H9 (cell line): ENCODE measurements at regions not wholly inside any gene's neighbourhood (a gene's known extent, or its start where the extent isn't known, plus 50 kb on each side); places are given as distances from the start of the nearest gene placed in this dataset.

ENCODE experiments used
- DNase-seq: peaks from one replicate; pipeline ENCODE4 v3.0.0-alpha.2; 2017
- H2AFZ ChIP-seq: one replicate; pipeline ENCODE4 v1.6.1; 2013; ENCODE audit warnings: mild to moderate bottlenecking, low read length, control low read depth, moderate library complexity
- H2AK5ac ChIP-seq: 2 replicates; pipeline ENCODE4 v1.6.1; 2013; ENCODE audit warnings: low read length, control low read depth, mixed read lengths; ENCODE audit not compliant: insufficient read length
- H2BK120ac ChIP-seq: one replicate; pipeline ENCODE4 v1.6.1; 2013; ENCODE audit warnings: low read depth, mild to moderate bottlenecking, low read length, control low read depth, inconsistent platforms; ENCODE audit not compliant: poor library complexity, severe bottlenecking
- H2BK12ac ChIP-seq: 2 replicates; pipeline ENCODE4 v1.6.1; 2013; ENCODE audit warnings: low read length, control low read depth, mixed read lengths, low read depth; ENCODE audit not compliant: insufficient read length
- H2BK15ac ChIP-seq: 2 replicates; pipeline ENCODE4 v1.6.1; 2013; ENCODE audit warnings: low read depth, low read length, control low read depth
- H2BK20ac ChIP-seq: one replicate; pipeline ENCODE4 v1.6.1; 2013; ENCODE audit warnings: low read depth, mild to moderate bottlenecking, low read length, control low read depth, inconsistent platforms; ENCODE audit not compliant: poor library complexity, severe bottlenecking
- H2BK5ac ChIP-seq: 2 replicates; pipeline ENCODE4 v1.6.1; 2013; ENCODE audit warnings: low read length, control low read depth, mixed read lengths; ENCODE audit not compliant: insufficient read length
- H3K14ac ChIP-seq: 2 replicates; pipeline ENCODE4 v1.6.1; 2013; ENCODE audit warnings: low read length, control low read depth; ENCODE audit not compliant: insufficient read depth
- H3K18ac ChIP-seq: 2 replicates; pipeline ENCODE4 v1.6.1; 2013; ENCODE audit warnings: low read depth, mild to moderate bottlenecking, mixed read lengths, low read length, control low read depth; ENCODE audit not compliant: insufficient read length
- H3K23ac ChIP-seq: 2 replicates; pipeline ENCODE4 v1.6.1; 2013; ENCODE audit warnings: low read length, control low read depth, mixed read lengths, low read depth; ENCODE audit not compliant: insufficient read length
- H3K23me2 ChIP-seq: 2 replicates; pipeline ENCODE4 v1.6.1; 2013; ENCODE audit warnings: low read depth, mild to moderate bottlenecking, mixed read lengths, low read length, control low read depth; ENCODE audit not compliant: insufficient read length, poor library complexity, severe bottlenecking
- H3K27ac ChIP-seq: 2 replicates; pipeline ENCODE4 v1.5.1; 2013; ENCODE audit warnings: low read length, control low read depth, mixed read lengths, low read depth; ENCODE audit not compliant: insufficient read length
- H3K27me3 ChIP-seq: 2 replicates; pipeline ENCODE4 v1.6.1; 2013; ENCODE audit warnings: low read length, control low read depth, inconsistent platforms; ENCODE audit not compliant: insufficient read depth
- H3K4ac ChIP-seq: 2 replicates; pipeline ENCODE4 v1.6.1; 2013; ENCODE audit warnings: low read depth, mild to moderate bottlenecking, control low read depth, inconsistent platforms, low read length, moderate library complexity
- H3K4me1 ChIP-seq: 2 replicates; pipeline ENCODE4 v1.6.1; 2013; ENCODE audit warnings: low read length, control low read depth, inconsistent platforms; ENCODE audit not compliant: insufficient read depth
- H3K4me2 ChIP-seq: 2 replicates; pipeline ENCODE4 v1.6.1; 2013; ENCODE audit warnings: low read length, control low read depth, mixed read lengths; ENCODE audit not compliant: insufficient read length, insufficient read depth
- H3K56ac ChIP-seq: 2 replicates; pipeline ENCODE4 v1.6.1; 2013; ENCODE audit warnings: low read depth, mild to moderate bottlenecking, mixed read lengths, low read length, control low read depth; ENCODE audit not compliant: insufficient read length
- H3K79me1 ChIP-seq: 2 replicates; pipeline ENCODE4 v1.6.1; 2013; ENCODE audit warnings: low read depth, mild to moderate bottlenecking, moderate library complexity, low read length, control low read depth, inconsistent platforms; ENCODE audit not compliant: insufficient read depth, poor library complexity, severe bottlenecking
- H3K79me2 ChIP-seq: 2 replicates; pipeline ENCODE4 v1.6.1; 2013; ENCODE audit warnings: low read length, control low read depth, inconsistent platforms; ENCODE audit not compliant: insufficient read depth
- H3K9ac ChIP-seq: 2 replicates; pipeline ENCODE4 v1.6.1; 2013; ENCODE audit warnings: low read length, control low read depth, mixed read lengths; ENCODE audit not compliant: insufficient read length; ENCODE audit errors: extremely low read depth
- H3K9me3 ChIP-seq: one replicate; pipeline ENCODE4 v1.6.1; 2013; ENCODE audit warnings: low read depth, low read length, inconsistent platforms; ENCODE audit not compliant: control insufficient read depth
- H3T11ph ChIP-seq: one replicate; pipeline ENCODE4 v1.6.1; 2013; ENCODE audit warnings: mild to moderate bottlenecking, low read length, control low read depth, inconsistent platforms
- H4K20me1 ChIP-seq: one replicate; pipeline ENCODE4 v1.6.1; 2013; ENCODE audit not compliant: control insufficient read depth, insufficient read length, insufficient read depth
- H4K5ac ChIP-seq: 2 replicates; pipeline ENCODE4 v1.6.1; 2013; ENCODE audit warnings: low read depth, mild to moderate bottlenecking, mixed read lengths, low read length, control low read depth; ENCODE audit not compliant: insufficient read length
- H4K8ac ChIP-seq: replicated peaks from 2 replicates; pipeline ENCODE4 v1.6.1; 2013; ENCODE audit warnings: low read length, control low read depth, mixed read lengths, low read depth; ENCODE audit not compliant: insufficient read length
- H4K91ac ChIP-seq: 2 replicates; pipeline ENCODE4 v1.6.1; 2013; ENCODE audit warnings: low read depth, mild to moderate bottlenecking, moderate library complexity, mixed read lengths, low read length, control low read depth; ENCODE audit not compliant: insufficient read length
- H3K27ac Mint-ChIP-seq, 3 experiments: 2 replicates in 2 of 3; 3 replicates in 1 of 3; pipeline ENCODE4 v1.8.0; 2020 to 2021; ENCODE audit warnings: mixed read lengths in 3 of 3, mild to moderate bottlenecking in 1 of 3, moderate library complexity in 1 of 3
- H3K27me3 Mint-ChIP-seq: 2 replicates; pipeline ENCODE4 v1.8.0; 2021; ENCODE audit warnings: low read depth, mild to moderate bottlenecking, moderate library complexity, mixed read lengths
- H3K36me3 Mint-ChIP-seq, 3 experiments: 2 replicates in 2 of 3; 3 replicates in 1 of 3; pipeline ENCODE4 v1.8.0; 2020 to 2021; ENCODE audit warnings: low read depth in 3 of 3, mixed read lengths in 3 of 3; ENCODE audit not compliant: insufficient read depth in 1 of 3
- H3K4me1 Mint-ChIP-seq, 2 experiments: 2 replicates each; pipeline ENCODE4 v1.8.0; 2020; ENCODE audit warnings: mixed read lengths in 2 of 2
- H3K4me3 Mint-ChIP-seq, 2 experiments: 2 replicates in 1 of 2; 3 replicates in 1 of 2; pipeline ENCODE4 v1.8.0; 2020 to 2021; ENCODE audit warnings: mild to moderate bottlenecking in 2 of 2, mixed read lengths in 2 of 2, moderate library complexity in 1 of 2
- H3K9me3 Mint-ChIP-seq, 2 experiments: 2 replicates in 1 of 2; 3 replicates in 1 of 2; pipeline ENCODE4 v1.8.0; 2020; ENCODE audit warnings: mild to moderate bottlenecking in 2 of 2, mixed read lengths in 2 of 2, moderate library complexity in 1 of 2
- WGBS: extraction: QIAGEN DNeasy Blood & Tissue Kit; methylation state at CpG from one replicate; pipeline ENCODE4 v1.1.7; 2013; ENCODE audit warnings: missing lambda C conversion rate, low lambda C conversion rate, mixed read lengths; ENCODE audit not compliant: insufficient read length; ENCODE audit errors: extremely low coverage; 5-methylcytosine and 5-hydroxymethylcytosine counted together
- TF ChIP-seq, protein P1 (sequence below): fragments of 200-600 bp; sonication (generic); conservative IDR thresholded peaks from 3 replicates; pipeline ENCODE4 v1.8.0; 2021; ENCODE audit warnings: antibody characterized with exemption, mild to moderate bottlenecking

DNA sequence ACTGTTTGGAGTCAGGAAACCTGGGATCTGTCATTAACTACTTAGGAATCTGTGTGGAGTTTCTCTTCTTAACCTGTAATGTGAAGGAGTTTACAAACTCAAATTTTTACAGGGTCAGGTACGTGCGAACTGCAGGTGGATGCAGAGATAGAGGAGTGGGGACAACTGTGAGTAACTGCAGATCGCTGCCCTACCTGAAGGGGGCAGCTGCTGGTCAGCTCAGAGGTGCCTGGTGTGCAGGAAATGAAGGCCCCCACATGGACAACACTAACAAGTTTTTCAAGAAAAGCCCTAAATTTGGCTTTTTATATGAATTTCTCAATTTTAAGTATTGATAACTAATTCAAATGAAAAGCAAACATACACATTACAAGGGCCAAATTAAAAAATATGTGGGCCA, 380.0 kb downstream of the REEP3 start:
- Histone ChIP-seq H3K27ac (no peak overlapping the region), H4K5ac (no peak overlapping the region), H3K79me1 (no peaks in the 10 kb centered on the region), H2AFZ (no peak overlapping the region), H3K23ac (no peak overlapping the region), H3K23me2 (no peaks in the 10 kb centered on the region), H2BK15ac (no peak overlapping the region), H3K79me2 (no peaks in the 10 kb centered on the region), H2BK12ac (no peak overlapping the region), H2AK5ac (no peak overlapping the region), H3K56ac (no peak overlapping the region), H3T11ph (no peak overlapping the region), H3K14ac (no peak overlapping the region), H3K9ac (no peak overlapping the region), H4K20me1 (no peaks in the 10 kb centered on the region), H3K4me2 (no peak overlapping the region), H2BK20ac (no peak overlapping the region), H3K9me3 (no peaks in the 10 kb centered on the region), H3K4ac (no peak overlapping the region), H3K27me3 (no peaks in the 10 kb centered on the region), H2BK5ac (no peak overlapping the region), H3K18ac (no peak overlapping the region), H4K91ac (no peak overlapping the region), H4K8ac (no peak overlapping the region), H3K4me1 (peaks cover 4% of the 10 kb centered on the region; the same call in 1 of the 2 replicates), H2BK120ac (no peak overlapping the region)
- Mint-ChIP-seq H3K27me3 (no peaks in the 10 kb centered on the region), H3K27ac (no peak overlapping the region), H3K36me3 (peaks cover 0 to 6% (median 0%) of the 10 kb centered on the region in 3 experiments; a peak in 1 of 7 replicates), H3K4me3 (no peak overlapping the region), H3K4me1 (peaks cover 7 to 8% of the 10 kb centered on the region in 2 experiments), H3K9me3 (peaks cover 0 to 4% of the 10 kb centered on the region in 2 experiments; a peak in 1 of 5 replicates)
- no CpG with 5 or more reads among the region's 3 CpGs for WGBS
- DNase-seq = peak; percentile 50
- TF ChIP-seq, protein P1, sequence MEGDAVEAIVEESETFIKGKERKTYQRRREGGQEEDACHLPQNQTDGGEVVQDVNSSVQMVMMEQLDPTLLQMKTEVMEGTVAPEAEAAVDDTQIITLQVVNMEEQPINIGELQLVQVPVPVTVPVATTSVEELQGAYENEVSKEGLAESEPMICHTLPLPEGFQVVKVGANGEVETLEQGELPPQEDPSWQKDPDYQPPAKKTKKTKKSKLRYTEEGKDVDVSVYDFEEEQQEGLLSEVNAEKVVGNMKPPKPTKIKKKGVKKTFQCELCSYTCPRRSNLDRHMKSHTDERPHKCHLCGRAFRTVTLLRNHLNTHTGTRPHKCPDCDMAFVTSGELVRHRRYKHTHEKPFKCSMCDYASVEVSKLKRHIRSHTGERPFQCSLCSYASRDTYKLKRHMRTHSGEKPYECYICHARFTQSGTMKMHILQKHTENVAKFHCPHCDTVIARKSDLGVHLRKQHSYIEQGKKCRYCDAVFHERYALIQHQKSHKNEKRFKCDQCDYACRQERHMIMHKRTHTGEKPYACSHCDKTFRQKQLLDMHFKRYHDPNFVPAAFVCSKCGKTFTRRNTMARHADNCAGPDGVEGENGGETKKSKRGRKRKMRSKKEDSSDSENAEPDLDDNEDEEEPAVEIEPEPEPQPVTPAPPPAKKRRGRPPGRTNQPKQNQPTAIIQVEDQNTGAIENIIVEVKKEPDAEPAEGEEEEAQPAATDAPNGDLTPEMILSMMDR = peak; percentile 75
